NCI-H226 (cell line): ENCODE measurements at regions not wholly inside any gene's neighbourhood (a gene's known extent, or its start where the extent isn't known, plus 50 kb on each side); places are given as distances from the start of the nearest gene placed in this dataset.

ENCODE experiments used
- DNase-seq: peaks from one replicate; pipeline ENCODE4 v3.0.0-alpha.2; 2015

- no peak for DNase-seq
Observed at GRCh38 chr15:39327005-39327730, 253.7 kb upstream of the THBS1 start.

- no peak for DNase-seq
Observed at GRCh38 chr15:39330061-39330460, 250.8 kb upstream of the THBS1 start.

GRCh38 chr15:39331584-39331983 lies 249.3 kb upstream of the THBS1 start:
- no peak for DNase-seq

GRCh38 chr15:39332846-39333245 lies 248.0 kb upstream of the THBS1 start:
- no peak for DNase-seq

- DNase-seq: no peak
Observed at GRCh38 chr15:39333393-39333792, 247.5 kb upstream of the THBS1 start.

GRCh38 chr15:39333896-39334295 lies 247.0 kb upstream of the THBS1 start:
- DNase-seq: no peak

- no peak for DNase-seq
Observed at GRCh38 chr15:39336926-39337325, 244.0 kb upstream of the THBS1 start.

- no peak for DNase-seq
Observed at GRCh38 chr15:39338251-39338650, 242.6 kb upstream of the THBS1 start.

- no peak for DNase-seq
Observed at GRCh38 chr15:39340903-39341645, 239.8 kb upstream of the THBS1 start.

- no peak for DNase-seq
Observed at GRCh38 chr15:39344662-39345141, 236.2 kb upstream of the THBS1 start.

- no peak for DNase-seq
Observed at GRCh38 chr15:39345176-39345575, 235.7 kb upstream of the THBS1 start.

GRCh38 chr15:39347453-39347852 lies 233.4 kb upstream of the THBS1 start:
- DNase-seq: no peak

GRCh38 chr15:39350785-39351184 lies 230.1 kb upstream of the THBS1 start:
- DNase-seq: no peak

- no peak for DNase-seq
Observed at GRCh38 chr15:39354189-39354588, 226.7 kb upstream of the THBS1 start.

GRCh38 chr15:39357480-39358268 lies 223.2 kb upstream of the THBS1 start:
- DNase-seq: no peak

- DNase-seq: peak; percentile 30
Observed at GRCh38 chr15:39358441-39359041, 222.3 kb upstream of the THBS1 start.

- no peak for DNase-seq
Observed at GRCh38 chr15:39359771-39360170, 221.1 kb upstream of the THBS1 start.

- DNase-seq: no peak
Observed at GRCh38 chr15:39360452-39360851, 220.4 kb upstream of the THBS1 start.

- no peak for DNase-seq
Observed at GRCh38 chr15:39361497-39361896, 219.4 kb upstream of the THBS1 start.

- no peak for DNase-seq
Observed at GRCh38 chr15:39362821-39363561, 217.9 kb upstream of the THBS1 start.

GRCh38 chr15:39363761-39364586 lies 216.9 kb upstream of the THBS1 start:
- DNase-seq: no peak
